ENCODE measurements at regions not wholly inside any gene's neighbourhood (a gene's known extent, or its start where the extent isn't known, plus 50 kb on each side); places are given as distances from the start of the nearest gene placed in this dataset.
A peak's percentile ranks its signal among the peaks of the same experiment; 100 is the strongest.

DNA sequence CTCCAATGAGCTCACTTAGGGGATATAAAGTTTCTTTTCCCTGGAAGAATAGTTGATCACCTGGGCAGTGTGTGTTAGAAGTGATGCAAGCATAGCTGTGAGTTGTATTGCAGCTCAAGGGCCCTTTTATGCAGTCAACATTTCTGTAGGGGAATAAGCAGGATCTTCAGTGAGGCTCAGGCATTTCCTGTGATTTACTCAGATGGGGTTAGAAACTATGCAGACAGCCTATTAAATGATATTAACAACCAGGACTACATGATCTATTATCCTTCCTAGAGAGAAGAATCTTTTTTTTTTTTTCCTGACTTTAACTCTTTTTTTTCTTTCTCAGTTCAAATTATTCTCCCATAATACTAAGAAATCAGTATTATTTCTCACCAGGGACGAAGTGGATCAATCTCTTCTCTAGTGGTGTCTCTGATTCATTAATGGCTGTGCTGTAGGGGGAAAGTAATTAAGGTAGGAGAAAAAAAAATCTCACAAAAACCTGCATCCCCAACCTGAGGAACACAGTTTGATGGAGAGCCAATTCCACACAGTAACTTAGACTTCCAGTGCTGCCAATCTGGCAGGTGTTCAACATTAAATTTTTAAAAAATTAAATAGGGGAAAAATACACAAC lies 126.4 kb upstream of the SLC10A2 start:
- TF ChIP-seq CTCF (IDR thresholded peaks at IDR 0.05; ENCODE audit: low read depth, low read length, missing control alignments), result no peak
- Histone ChIP-seq H3K27ac (no peak overlapping the region), H3K4me3 (ENCODE audit: low read depth, low read length) (no peak overlapping the region), H3K36me3 (replicated peaks) (no peaks in the 10 kb centered on the region), H3K27me3 (replicated peaks) (no peaks in the 10 kb centered on the region)
- in situ Hi-C loops (cut with HindIII; ENCODE audit: low pct_ligation_motif_present, low sequenced_read_pairs), result no loop called here
- DNase-seq, result no peak

DNA sequence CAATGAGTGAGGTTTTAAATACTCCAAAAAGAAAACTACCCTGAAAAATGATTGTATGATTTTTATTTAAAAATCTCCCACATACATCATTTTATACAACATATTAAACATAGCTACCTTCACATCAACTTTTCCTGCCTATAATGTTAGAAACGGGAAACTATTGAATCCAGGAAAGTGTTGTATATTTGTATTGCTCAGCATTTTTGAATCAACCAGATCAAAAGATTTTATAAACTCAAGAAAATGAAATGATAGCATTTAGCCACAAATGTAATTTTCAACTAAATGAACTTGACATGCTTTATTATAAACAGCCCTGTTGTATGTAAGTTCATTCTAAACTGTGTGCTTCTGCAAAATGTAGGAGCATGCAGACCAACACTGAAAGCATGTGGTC lies 124.6 kb upstream of the SLC10A2 start:
- Histone ChIP-seq H3K4me3 (ENCODE audit: low read depth, low read length) (no peak overlapping the region), H3K27me3 (replicated peaks) (no peaks in the 10 kb centered on the region), H3K27ac (no peak overlapping the region), H3K36me3 (replicated peaks) (no peaks in the 10 kb centered on the region)
- in situ Hi-C loops (cut with HindIII; ENCODE audit: low pct_ligation_motif_present, low sequenced_read_pairs), result no loop called here
- DNase-seq, result no peak
- TF ChIP-seq CTCF (IDR thresholded peaks at IDR 0.05; ENCODE audit: low read depth, low read length, missing control alignments), result no peak

DNA sequence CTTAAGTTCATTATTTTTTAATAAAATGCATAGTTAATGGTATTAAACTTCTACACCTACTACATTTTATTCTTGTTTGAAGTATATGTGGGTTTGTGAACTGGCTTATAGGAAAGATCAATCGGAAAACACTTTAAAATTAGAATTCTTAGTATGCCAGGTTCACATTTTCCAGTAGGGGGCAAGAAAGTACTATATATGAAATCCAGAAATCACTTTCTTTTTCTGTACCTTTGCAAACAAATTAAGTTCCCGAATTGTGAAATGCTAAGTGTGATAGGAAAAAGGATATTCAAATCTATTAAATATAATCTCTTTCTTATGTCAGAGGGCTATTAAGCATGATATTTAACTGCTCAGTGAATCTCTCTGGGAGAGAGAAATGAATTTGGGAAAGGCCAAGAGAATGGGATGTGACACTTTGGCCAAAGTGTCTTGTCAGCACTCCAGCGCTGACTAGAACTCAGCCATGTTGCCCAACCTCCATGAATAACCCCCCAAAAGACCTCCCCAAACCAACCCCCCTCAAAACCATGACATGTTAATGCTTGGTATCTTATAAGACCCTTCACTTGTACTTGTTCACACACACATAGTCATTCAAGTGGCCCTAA lies 122.6 kb upstream of the SLC10A2 start:
- Histone ChIP-seq H3K27ac (no peak overlapping the region), H3K27me3 (replicated peaks) (no peaks in the 10 kb centered on the region), H3K36me3 (replicated peaks) (no peaks in the 10 kb centered on the region), H3K4me3 (ENCODE audit: low read depth, low read length) (no peak overlapping the region)
- in situ Hi-C loops (cut with HindIII; ENCODE audit: low pct_ligation_motif_present, low sequenced_read_pairs), result no loop called here
- TF ChIP-seq CTCF (IDR thresholded peaks at IDR 0.05; ENCODE audit: low read depth, low read length, missing control alignments), result peak; percentile 34
- no peak for DNase-seq

GRCh38 chr13:103187721-103188156 lies 121.5 kb upstream of the SLC10A2 start:
- no peak for TF ChIP-seq CTCF (IDR thresholded peaks at IDR 0.05; ENCODE audit: low read depth, low read length, missing control alignments)
- no peak for DNase-seq
- no peaks in the 10 kb centered on the region for H3K27me3 ChIP-seq (replicated peaks)
- in situ Hi-C loops (cut with HindIII; ENCODE audit: low pct_ligation_motif_present, low sequenced_read_pairs), result no loop called here
- H3K4me3 ChIP-seq (ENCODE audit: low read depth, low read length), result no peak overlapping the region
- H3K36me3 ChIP-seq (replicated peaks), result no peaks in the 10 kb centered on the region
- no peak overlapping the region for H3K27ac ChIP-seq

GRCh38 chr13:103184413-103184812 lies 118.2 kb upstream of the SLC10A2 start:
- no peak for TF ChIP-seq CTCF (IDR thresholded peaks at IDR 0.05; ENCODE audit: low read depth, low read length, missing control alignments)

More at GRCh38 chr13:103184413-103184812, 118.2 kb upstream of the SLC10A2 start:
- in situ Hi-C loops (cut with HindIII; ENCODE audit: low pct_ligation_motif_present, low sequenced_read_pairs), result no loop called here
- Histone ChIP-seq H3K27me3 (replicated peaks) (no peaks in the 10 kb centered on the region), H3K27ac (no peak overlapping the region), H3K4me3 (ENCODE audit: low read depth, low read length) (no peak overlapping the region), H3K36me3 (replicated peaks) (no peaks in the 10 kb centered on the region)
- DNase-seq, result no peak

All from brain microvascular endothelial cell (primary cell).